BLaER1 (cell line): ENCODE measurements at regions not wholly inside any gene's neighbourhood (a gene's known extent, or its start where the extent isn't known, plus 50 kb on each side); places are given as distances from the start of the nearest gene placed in this dataset.

Source experiments
- H3K27ac ChIP-seq: shearing (Covaris generic); formaldehyde crosslinking; 2 replicates; pipeline ENCODE4 v1.8.1; 2022
- H3K27me3 ChIP-seq: shearing (Covaris generic); formaldehyde crosslinking; 2 replicates; pipeline ENCODE4 v1.8.1; 2022
- H3K36me3 ChIP-seq: shearing (Covaris generic); formaldehyde crosslinking; 2 replicates; pipeline ENCODE4 v1.8.1; 2022
- H3K4me1 ChIP-seq: shearing (Covaris generic); formaldehyde crosslinking; 2 replicates; pipeline ENCODE4 v1.8.1; 2022
- H3K4me2 ChIP-seq: shearing (Covaris generic); formaldehyde crosslinking; 2 replicates; pipeline ENCODE4 v1.8.1; 2022
- H3K4me3 ChIP-seq: shearing (Covaris generic); formaldehyde crosslinking; 2 replicates; pipeline ENCODE4 v1.8.1; 2022
- H3K9ac ChIP-seq: shearing (Covaris generic); formaldehyde crosslinking; 2 replicates; pipeline ENCODE4 v1.8.1; 2022
- H3K9me3 ChIP-seq: shearing (Covaris generic); formaldehyde crosslinking; 2 replicates; pipeline ENCODE4 v1.8.1; 2022
- H4K20me1 ChIP-seq: shearing (Covaris generic); formaldehyde crosslinking; 2 replicates; pipeline ENCODE4 v1.8.1; 2022
- Cebpa-rat ChIP-seq: shearing (Covaris generic); IDR thresholded peaks from 2 replicates; pipeline ENCODE4 v1.8.1; 2022

DNA sequence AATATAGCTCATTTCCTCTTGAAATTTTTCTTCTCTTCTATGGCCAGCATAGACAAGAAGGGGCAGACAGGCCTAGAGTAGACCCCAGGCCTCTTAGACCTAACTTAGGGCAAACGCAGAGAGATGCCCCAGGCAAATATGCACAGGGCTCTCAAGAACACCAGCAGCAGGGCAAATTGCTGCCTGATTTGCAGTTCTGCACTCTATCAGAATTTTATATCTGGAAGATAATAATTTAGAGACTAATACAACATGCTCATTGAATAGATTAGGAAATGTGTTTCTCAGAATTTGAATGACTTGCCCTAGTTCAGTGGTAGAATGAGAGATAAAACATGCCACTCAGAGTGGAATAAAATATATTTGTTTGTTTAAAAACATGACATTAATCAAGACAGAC lies 200.4 kb upstream of the ADGRL2 start:
- Histone ChIP-seq H3K27ac (no peak overlapping the region), H3K4me3 (no peak overlapping the region), H3K27me3 (no peaks in the 10 kb centered on the region), H3K4me2 (no peak overlapping the region), H4K20me1 (no peaks in the 10 kb centered on the region), H3K9ac (no peak overlapping the region), H3K36me3 (no peaks in the 10 kb centered on the region), H3K4me1 (no peaks in the 10 kb centered on the region), H3K9me3 (no peaks in the 10 kb centered on the region)
- no peak for TF ChIP-seq Cebpa-rat

DNA sequence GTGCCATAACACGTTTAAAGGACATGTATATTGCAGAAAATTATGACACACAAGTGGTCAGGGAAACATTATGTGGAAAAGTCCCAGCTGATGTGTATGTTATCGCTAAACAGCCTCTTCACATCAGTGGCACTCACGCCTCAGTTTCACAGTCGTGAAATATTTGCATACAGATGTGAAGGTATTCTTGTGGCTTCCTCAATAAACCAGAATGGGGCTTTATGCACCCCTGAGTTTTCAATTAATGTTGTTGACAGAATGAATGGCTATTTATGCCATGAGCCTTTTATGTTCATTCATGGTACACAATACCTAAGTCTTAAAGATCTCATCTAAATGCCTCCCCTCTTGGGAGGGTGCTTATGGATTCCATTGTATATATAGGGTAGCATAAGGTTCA lies 202.1 kb upstream of the ADGRL2 start:
- H3K27me3 ChIP-seq: no peaks in the 10 kb centered on the region
- H3K9ac ChIP-seq: no peak overlapping the region
- no peaks in the 10 kb centered on the region for H3K9me3 ChIP-seq
- H3K4me3 ChIP-seq: no peak overlapping the region
- H3K4me2 ChIP-seq: no peak overlapping the region
- no peaks in the 10 kb centered on the region for H3K4me1 ChIP-seq
- no peaks in the 10 kb centered on the region for H3K36me3 ChIP-seq
- no peaks in the 10 kb centered on the region for H4K20me1 ChIP-seq
- H3K27ac ChIP-seq: no peak overlapping the region
- no peak for TF ChIP-seq Cebpa-rat

DNA sequence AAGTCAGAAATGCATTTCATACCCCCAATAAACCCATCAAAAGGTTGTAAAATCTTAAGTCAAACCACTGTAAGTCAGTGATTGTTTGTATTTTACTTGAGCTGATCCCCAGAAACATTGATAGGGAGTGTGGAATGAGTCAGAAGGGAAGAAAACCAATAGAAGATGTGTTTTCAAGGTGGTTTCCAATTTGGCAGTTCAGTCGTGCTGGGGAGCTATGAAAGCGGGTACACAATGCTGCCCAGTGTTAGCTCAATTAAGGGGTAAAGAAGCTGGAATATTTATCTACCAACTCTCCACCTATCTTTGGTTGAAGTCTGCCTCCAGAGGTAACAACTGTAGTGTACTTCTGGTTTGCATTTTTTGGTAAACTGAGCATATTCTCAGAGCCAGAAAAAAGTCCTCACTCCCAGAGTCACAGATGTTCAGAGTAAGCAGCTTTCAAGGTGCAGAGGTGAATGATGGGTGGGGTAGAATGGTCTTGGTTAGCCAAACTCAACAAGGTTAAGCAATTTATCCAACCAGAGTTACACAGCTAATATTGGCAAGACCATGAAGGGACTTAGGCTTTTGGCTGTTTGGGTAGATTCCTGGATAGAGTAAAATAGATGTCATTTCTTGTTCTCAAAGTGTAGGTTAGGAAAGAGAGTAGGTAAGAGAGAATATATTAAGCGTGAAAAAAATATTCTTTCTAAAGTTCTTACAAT lies 202.9 kb upstream of the ADGRL2 start:
- H3K9me3 ChIP-seq: no peaks in the 10 kb centered on the region
- no peak overlapping the region for H3K27ac ChIP-seq
- no peak overlapping the region for H3K4me3 ChIP-seq
- no peaks in the 10 kb centered on the region for H3K4me1 ChIP-seq
- TF ChIP-seq Cebpa-rat: no peak
- H3K4me2 ChIP-seq: no peak overlapping the region
- H3K9ac ChIP-seq: no peak overlapping the region
- no peaks in the 10 kb centered on the region for H3K36me3 ChIP-seq
- H3K27me3 ChIP-seq: no peaks in the 10 kb centered on the region
- no peaks in the 10 kb centered on the region for H4K20me1 ChIP-seq

DNA sequence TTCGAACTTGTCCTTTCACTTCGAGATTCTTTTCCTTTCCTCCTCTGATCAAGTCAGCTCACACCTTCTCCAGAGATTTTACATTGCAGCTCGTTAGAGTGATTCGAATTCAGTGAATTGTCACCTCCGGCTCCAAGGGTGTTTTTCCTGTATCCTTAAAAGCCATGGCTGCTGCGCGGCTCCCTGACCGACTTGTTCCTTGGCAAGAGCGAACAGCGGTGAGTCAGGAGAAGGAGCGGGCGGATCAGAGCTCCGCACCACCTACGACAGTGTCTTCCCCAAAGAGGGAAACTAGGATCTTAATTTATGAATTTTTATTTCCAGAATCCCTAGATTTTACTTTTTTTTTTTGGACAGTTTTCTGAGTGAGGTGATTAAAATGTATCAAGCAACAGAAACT lies 204.4 kb upstream of the ADGRL2 start:
- Histone ChIP-seq H3K27ac (no peak overlapping the region), H3K4me3 (no peak overlapping the region), H3K27me3 (no peaks in the 10 kb centered on the region), H4K20me1 (no peaks in the 10 kb centered on the region), H3K4me1 (no peaks in the 10 kb centered on the region), H3K9ac (no peak overlapping the region), H3K4me2 (no peak overlapping the region), H3K36me3 (no peaks in the 10 kb centered on the region), H3K9me3 (no peaks in the 10 kb centered on the region)
- no peak for TF ChIP-seq Cebpa-rat

DNA sequence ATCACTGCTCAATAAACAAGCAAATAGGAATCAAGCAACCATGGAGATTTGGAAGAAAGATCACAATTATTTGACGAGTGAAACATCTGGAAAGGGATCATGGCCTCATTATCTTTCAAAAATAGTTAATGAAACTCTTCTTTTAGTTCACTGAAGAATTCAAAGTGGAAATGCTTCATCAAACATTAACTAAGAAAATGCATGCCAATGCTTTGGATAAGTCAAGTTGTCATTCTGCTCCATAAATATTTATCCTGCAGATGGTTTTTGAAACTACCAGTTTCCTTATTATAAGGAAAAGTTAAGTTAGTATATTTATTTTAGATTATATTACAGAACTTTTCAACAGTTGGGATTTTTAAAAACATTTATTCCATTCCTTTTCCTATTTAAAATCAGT lies 206.5 kb upstream of the ADGRL2 start:
- Histone ChIP-seq H4K20me1 (no peaks in the 10 kb centered on the region), H3K27me3 (no peaks in the 10 kb centered on the region), H3K27ac (no peak overlapping the region), H3K9ac (no peak overlapping the region), H3K4me2 (no peak overlapping the region), H3K4me3 (no peak overlapping the region), H3K9me3 (no peaks in the 10 kb centered on the region), H3K4me1 (no peaks in the 10 kb centered on the region), H3K36me3 (no peaks in the 10 kb centered on the region)
- TF ChIP-seq Cebpa-rat: no peak

DNA sequence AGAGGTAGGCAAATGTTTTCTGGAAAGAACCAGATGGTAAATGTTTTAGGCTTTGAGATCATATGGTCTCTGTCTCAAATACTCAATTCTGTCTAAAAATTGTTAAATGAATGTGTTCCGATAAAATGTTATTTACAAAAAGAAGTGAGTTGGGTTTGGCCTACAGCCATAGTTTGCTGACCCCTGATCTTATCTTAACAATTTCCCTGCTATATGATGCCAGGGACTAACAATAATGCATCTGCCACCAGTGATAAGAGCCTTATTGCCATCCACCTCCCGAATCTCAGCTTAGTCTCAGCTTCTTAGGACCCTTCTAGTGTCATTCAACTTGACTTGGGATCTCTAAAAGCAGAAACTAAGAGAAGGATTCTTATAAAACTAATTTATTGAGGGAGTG lies 208.5 kb upstream of the ADGRL2 start:
- no peak overlapping the region for H3K4me3 ChIP-seq
- no peaks in the 10 kb centered on the region for H3K27me3 ChIP-seq
- no peaks in the 10 kb centered on the region for H3K9me3 ChIP-seq
- H3K4me1 ChIP-seq: no peaks in the 10 kb centered on the region
- no peak for TF ChIP-seq Cebpa-rat
- H3K4me2 ChIP-seq: no peak overlapping the region
- H3K27ac ChIP-seq: no peak overlapping the region
- H4K20me1 ChIP-seq: no peaks in the 10 kb centered on the region
- no peaks in the 10 kb centered on the region for H3K36me3 ChIP-seq
- no peak overlapping the region for H3K9ac ChIP-seq

DNA sequence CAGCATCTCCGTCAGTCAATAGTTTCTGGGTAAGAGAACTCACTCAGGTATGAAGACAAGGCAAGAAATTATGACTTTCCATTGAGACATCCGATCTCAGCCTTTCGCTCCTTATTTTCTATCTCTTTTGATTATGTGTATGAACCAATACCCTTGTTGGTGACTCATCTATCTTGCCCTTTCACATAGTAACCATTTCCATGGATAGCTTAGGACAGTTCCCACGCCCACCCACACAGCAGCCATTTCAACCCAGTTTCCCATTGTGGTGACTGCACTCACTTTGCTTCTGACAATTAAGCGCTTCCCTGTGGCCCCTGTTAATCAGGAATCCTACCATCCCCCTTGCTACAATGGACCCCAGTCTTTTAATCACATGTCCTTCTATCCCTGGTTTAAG lies 210.6 kb upstream of the ADGRL2 start:
- no peaks in the 10 kb centered on the region for H3K9me3 ChIP-seq
- no peaks in the 10 kb centered on the region for H3K27me3 ChIP-seq
- H3K4me3 ChIP-seq: no peak overlapping the region
- no peaks in the 10 kb centered on the region for H4K20me1 ChIP-seq
- no peaks in the 10 kb centered on the region for H3K36me3 ChIP-seq
- H3K9ac ChIP-seq: no peak overlapping the region
- H3K4me2 ChIP-seq: no peak overlapping the region
- no peaks in the 10 kb centered on the region for H3K4me1 ChIP-seq
- H3K27ac ChIP-seq: no peak overlapping the region
- no peak for TF ChIP-seq Cebpa-rat

DNA sequence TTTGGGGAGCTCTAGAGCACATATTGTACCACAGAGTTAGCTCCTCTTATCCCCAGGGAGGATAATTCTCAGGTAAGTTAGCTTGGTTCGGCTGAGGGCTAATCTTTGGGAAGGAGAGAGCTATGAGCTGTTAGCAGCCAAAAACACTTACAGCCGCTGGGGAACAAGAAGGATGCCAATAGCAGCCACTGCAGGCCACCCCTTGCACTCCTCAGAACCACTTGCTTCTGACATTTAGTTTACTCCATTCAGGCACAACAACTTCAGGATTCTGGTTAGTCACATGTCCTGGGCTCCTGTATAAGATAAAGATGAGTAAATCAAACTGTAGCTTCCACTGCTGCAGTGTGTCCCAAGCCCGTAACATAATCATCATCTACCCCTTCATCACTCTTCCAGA lies 212.6 kb upstream of the ADGRL2 start:
- Histone ChIP-seq H3K27me3 (no peaks in the 10 kb centered on the region), H3K27ac (no peak overlapping the region), H3K4me3 (no peak overlapping the region), H3K4me2 (no peak overlapping the region), H3K36me3 (no peaks in the 10 kb centered on the region), H3K9me3 (no peaks in the 10 kb centered on the region), H4K20me1 (no peaks in the 10 kb centered on the region), H3K9ac (no peak overlapping the region), H3K4me1 (no peaks in the 10 kb centered on the region)
- TF ChIP-seq Cebpa-rat: no peak

DNA sequence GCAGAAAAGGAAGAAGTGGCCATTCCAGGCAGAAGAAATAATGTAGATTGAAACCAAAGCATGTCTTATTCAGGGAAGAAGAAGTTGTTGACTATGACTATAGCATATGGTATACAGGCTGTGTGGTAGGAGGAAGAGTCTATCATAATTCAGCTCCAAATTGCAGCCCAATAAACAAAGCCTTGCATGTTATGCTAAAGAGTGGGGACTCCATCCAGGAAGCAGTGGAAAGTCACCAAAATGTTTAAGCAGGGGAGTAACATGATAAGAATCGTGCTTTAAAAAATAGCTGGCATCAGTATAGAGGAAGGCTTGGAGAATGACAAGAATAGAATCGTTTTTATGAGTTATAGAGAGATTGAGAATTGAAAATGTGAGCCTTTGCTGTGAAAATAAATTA lies 213.3 kb upstream of the ADGRL2 start:
- H3K4me3 ChIP-seq: no peak overlapping the region
- H3K27me3 ChIP-seq: no peaks in the 10 kb centered on the region
- H3K4me2 ChIP-seq: no peak overlapping the region
- H3K9ac ChIP-seq: no peak overlapping the region
- H3K27ac ChIP-seq: no peak overlapping the region
- no peaks in the 10 kb centered on the region for H3K9me3 ChIP-seq
- H3K36me3 ChIP-seq: no peaks in the 10 kb centered on the region
- H3K4me1 ChIP-seq: no peaks in the 10 kb centered on the region
- TF ChIP-seq Cebpa-rat: no peak
- no peaks in the 10 kb centered on the region for H4K20me1 ChIP-seq

DNA sequence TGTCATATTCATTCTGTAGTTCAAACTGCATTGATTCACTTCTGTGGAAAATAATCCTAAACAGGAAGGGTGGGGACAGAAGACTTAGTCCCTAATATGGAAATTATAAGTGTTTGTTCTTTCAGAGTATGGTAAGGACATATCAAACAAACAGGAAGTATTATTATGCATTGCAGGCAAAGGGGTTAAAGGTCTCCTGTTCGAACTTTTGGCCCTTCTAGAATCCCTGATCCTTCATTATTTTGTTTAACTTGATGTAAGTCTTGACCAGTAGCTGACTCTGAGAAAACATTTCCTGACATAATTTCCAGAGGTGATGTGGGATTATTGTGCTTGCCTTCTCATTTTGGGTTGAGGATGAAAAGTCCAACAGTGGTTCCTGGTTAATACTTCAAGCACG lies 215.4 kb upstream of the ADGRL2 start:
- no peaks in the 10 kb centered on the region for H3K4me1 ChIP-seq
- H3K36me3 ChIP-seq: no peaks in the 10 kb centered on the region
- no peak overlapping the region for H3K4me2 ChIP-seq
- no peak overlapping the region for H3K27ac ChIP-seq
- no peaks in the 10 kb centered on the region for H3K27me3 ChIP-seq
- no peak overlapping the region for H3K9ac ChIP-seq
- TF ChIP-seq Cebpa-rat: no peak
- H3K9me3 ChIP-seq: no peaks in the 10 kb centered on the region
- H3K4me3 ChIP-seq: no peak overlapping the region
- H4K20me1 ChIP-seq: no peaks in the 10 kb centered on the region

DNA sequence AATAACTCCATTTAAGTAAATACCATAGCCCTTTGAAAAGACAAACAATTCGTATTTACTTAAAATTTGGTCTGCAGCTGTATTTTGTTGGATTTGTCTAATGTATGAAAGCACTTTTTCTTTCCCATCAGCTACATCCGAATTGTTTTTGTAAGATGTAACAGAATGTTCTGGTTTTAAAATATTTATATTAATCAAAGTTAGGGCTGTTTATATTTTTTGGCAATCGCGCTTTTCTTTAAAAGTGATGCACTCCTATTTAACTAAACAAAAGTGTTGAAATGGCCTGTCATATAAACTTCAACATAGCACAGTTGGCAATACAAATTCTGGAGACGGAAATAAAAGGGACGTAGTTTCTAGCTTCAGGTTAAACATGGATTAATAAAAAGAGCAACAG lies 216.3 kb upstream of the ADGRL2 start:
- Histone ChIP-seq H3K36me3 (no peaks in the 10 kb centered on the region), H3K9ac (no peak overlapping the region), H3K9me3 (no peaks in the 10 kb centered on the region), H3K4me3 (no peak overlapping the region), H4K20me1 (no peaks in the 10 kb centered on the region), H3K4me1 (no peaks in the 10 kb centered on the region), H3K4me2 (no peak overlapping the region), H3K27ac (no peak overlapping the region), H3K27me3 (no peaks in the 10 kb centered on the region)
- TF ChIP-seq Cebpa-rat: no peak
